Omental fat pad (tissue), 3 donors: ENCODE measurements at regions not wholly inside any gene's neighbourhood (a gene's known extent, or its start where the extent isn't known, plus 50 kb on each side); places are given as distances from the start of the nearest gene placed in this dataset.

Experiments used
- ATAC-seq: fragments of 150-250 bp; one replicate; pipeline ENCODE4 v1.9.1; 2016; ENCODE audit warnings: mild to moderate bottlenecking, moderate library complexity; ENCODE audit not compliant: low FRiP score
- DNase-seq: peaks from one replicate; pipeline ENCODE4 v3.0.0-alpha.2; 2019; ENCODE audit warnings: low spot score
- CTCF ChIP-seq, 3 donors: fragments of 450-650 bp; IDR thresholded peaks; one replicate each; pipeline ENCODE4 v1.5.1; 2016 to 2017; ENCODE audit warnings: antibody characterized with exemption in 3 of 3, mild to moderate bottlenecking in 3 of 3, moderate library complexity in 2 of 3

- no peak for TF ChIP-seq CTCF (IDR thresholded peaks at IDR 0.05)
- DNase-seq, result no peak
- no peak for ATAC-seq
These were observed 85.3 kb downstream of the ZNF726 start for GRCh38 chr19:23999821-24000610.

- DNase-seq (no peak), ATAC-seq (no peak)
- no peak for TF ChIP-seq CTCF (IDR thresholded peaks at IDR 0.05)
These were observed 86.0 kb downstream of the ZNF726 start for GRCh38 chr19:24000656-24001055.

GRCh38 chr19:24002256-24002945 lies 84.6 kb upstream of the ZNF254 start:
- no peak for DNase-seq
- ATAC-seq, result no peak
- TF ChIP-seq CTCF (IDR thresholded peaks at IDR 0.05), result no peak

GRCh38 chr19:24003537-24003936 lies 83.5 kb upstream of the ZNF254 start:
- ATAC-seq, result no peak
- no peak for DNase-seq
- no peak for TF ChIP-seq CTCF (IDR thresholded peaks at IDR 0.05)

GRCh38 chr19:24004166-24004565 lies 82.8 kb upstream of the ZNF254 start:
- no peak for TF ChIP-seq CTCF (IDR thresholded peaks at IDR 0.05)
- DNase-seq, result no peak
- ATAC-seq, result no peak

- no peak for TF ChIP-seq CTCF (IDR thresholded peaks at IDR 0.05)
These were observed 56.9 kb upstream of the ZNF254 start for GRCh38 chr19:24029941-24030636.

More at GRCh38 chr19:24029941-24030636, 56.9 kb upstream of the ZNF254 start:
- ATAC-seq, result no peak
- no peak for DNase-seq
